Prostate gland (tissue), 2 donors: ENCODE measurements at regions not wholly inside any gene's neighbourhood (a gene's known extent, or its start where the extent isn't known, plus 50 kb on each side); places are given as distances from the start of the nearest gene placed in this dataset.

ENCODE experiments used
- CTCF ChIP-seq, 4 experiments: fragments of 200-600 bp in 2 of 4; fragments of 450-650 bp in 2 of 4; sonication (generic) in 2 of 4; IDR thresholded peaks; 1 replicate in 3 of 4; 2 replicates in 1 of 4; pipeline ENCODE4 v1.5.1; 2016 to 2019; ENCODE audit warnings: antibody characterized with exemption in 4 of 4, mild to moderate bottlenecking in 2 of 4, moderate library complexity in 2 of 4
- POLR2A ChIP-seq: fragments of 450-650 bp; IDR thresholded peaks from one replicate; pipeline ENCODE4 v1.6.1; 2016; ENCODE audit warnings: antibody characterized with exemption, mild to moderate bottlenecking
- POLR2AphosphoS5 ChIP-seq: sonication (generic); formaldehyde crosslinking; IDR thresholded peaks from one replicate; pipeline ENCODE4 v1.6.1; 2017; ENCODE audit warnings: antibody characterized with exemption

DNA sequence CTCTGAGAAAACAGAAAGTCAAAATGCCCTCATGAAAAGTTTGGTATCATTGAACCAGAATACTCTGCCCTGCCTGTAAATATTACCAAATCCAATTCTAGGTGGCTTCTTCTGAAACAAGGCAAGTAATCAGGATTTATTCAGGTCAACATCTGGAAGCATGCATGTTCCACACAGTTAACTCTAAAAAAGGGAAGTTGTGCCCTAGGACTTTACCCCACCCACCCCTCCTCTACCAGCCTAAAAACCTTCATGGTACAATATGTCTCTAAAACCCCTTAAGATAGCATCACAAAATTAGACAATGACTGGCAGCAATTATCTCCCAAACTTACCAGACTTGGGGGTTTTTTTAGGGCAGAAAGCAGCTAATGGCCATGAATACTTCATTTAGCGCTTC, 414.8 kb upstream of the SLC30A5 start:
- TF ChIP-seq CTCF (IDR thresholded peaks at IDR 0.05) (no peak), POLR2AphosphoS5 (no peak), POLR2A (no peak)
